ENCODE measurements at regions not wholly inside any gene's neighbourhood (a gene's known extent, or its start where the extent isn't known, plus 50 kb on each side); places are given as distances from the start of the nearest gene placed in this dataset.
A peak's percentile ranks its signal among the peaks of the same experiment; 100 is the strongest.

GRCh38 chr15:98419173-98419780 lies 229.1 kb upstream of the IGF1R start:
- Histone ChIP-seq H3K27ac (ENCODE audit: low read depth, low read length) (no peak overlapping the region), H3K36me3 (ENCODE audit: insufficient read depth, low read length) (no peaks in the 10 kb centered on the region), H3K27me3 (ENCODE audit: insufficient read depth, low read length, poor library complexity, severe bottlenecking) (peaks cover 4% of the 10 kb centered on the region), H3K4me3 (ENCODE audit: low read length) (no peak overlapping the region), H3K9me3 (ENCODE audit: low read length) (no peaks in the 10 kb centered on the region), H3K4me1 (ENCODE audit: insufficient read depth, low read length) (no peaks in the 10 kb centered on the region)
- Mint-ChIP-seq H3K27me3 (peaks cover 19 to 23% of the 10 kb centered on the region in 2 donors), H3K9me3 (peaks cover 0 to 3% (median 0%) of the 10 kb centered on the region in 5 donors), H3K27ac (no peak overlapping the region), H3K4me1 (peaks cover 0 to 15% (median 14%) of the 10 kb centered on the region in 3 donors), H3K36me3 (no peaks in the 10 kb centered on the region), H3K4me3 (no peak overlapping the region)
- no peak for DNase-seq
- ChIA-PET POLR2A (no interaction called here), CTCF (interaction anchor here (0.7 kb wide), 1 partner anchor 108 kb away, joined by 3 read pairs; no protein-coding TSS in a partner anchor)

DNA sequence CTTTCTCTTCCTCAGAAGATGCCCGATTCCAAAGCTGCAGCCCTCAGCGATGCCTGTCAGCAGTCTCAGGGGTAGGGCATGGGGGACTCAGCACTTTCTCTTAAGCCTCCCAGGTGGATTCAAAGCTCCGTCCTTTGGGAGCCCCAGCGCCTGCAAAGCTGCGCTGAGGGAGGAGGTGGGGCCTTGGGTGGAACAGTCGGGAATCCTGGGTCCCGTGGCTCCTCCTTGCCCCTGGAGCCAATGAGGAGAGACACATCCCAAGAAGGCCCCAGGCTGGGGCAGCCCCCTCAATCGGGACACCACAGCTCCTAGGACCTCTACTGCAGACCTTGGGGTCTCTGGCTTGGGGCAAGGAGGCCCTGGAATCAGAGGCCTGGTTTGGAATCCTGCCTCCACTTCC lies 227.5 kb upstream of the IGF1R start:
- no peaks in the 10 kb centered on the region for H3K36me3 Mint-ChIP-seq
- no peaks in the 10 kb centered on the region for H3K36me3 ChIP-seq (ENCODE audit: insufficient read depth, low read length)
- H3K9me3 Mint-ChIP-seq: peaks cover 0 to 3% (median 0%) of the 10 kb centered on the region in 5 donors
- DNase-seq: no peak
- peaks cover 0 to 15% (median 14%) of the 10 kb centered on the region in 3 donors for H3K4me1 Mint-ChIP-seq
- peaks cover 22 to 27% of the 10 kb centered on the region in 2 donors for H3K27me3 Mint-ChIP-seq
- no peaks in the 10 kb centered on the region for H3K9me3 ChIP-seq (ENCODE audit: low read length)
- CTCF ChIA-PET: interaction anchor here (0.7 kb wide), 1 partner anchor 19 kb away, joined by 3 read pairs; no protein-coding TSS in a partner anchor
- H3K4me3 Mint-ChIP-seq: peak overlapping the region in 1 of 7 donors; percentile 78
- H3K4me1 ChIP-seq (ENCODE audit: insufficient read depth, low read length): no peaks in the 10 kb centered on the region
- no peak overlapping the region for H3K4me3 ChIP-seq (ENCODE audit: low read length)
- no peak overlapping the region for H3K27ac Mint-ChIP-seq
- H3K27me3 ChIP-seq (ENCODE audit: insufficient read depth, low read length, poor library complexity, severe bottlenecking): peaks cover 4% of the 10 kb centered on the region
- no peak overlapping the region for H3K27ac ChIP-seq (ENCODE audit: low read depth, low read length)
- POLR2A ChIA-PET: no interaction called here

GRCh38 chr15:98421419-98422129 lies 226.8 kb upstream of the IGF1R start:
- H3K4me1 ChIP-seq (ENCODE audit: insufficient read depth, low read length): no peaks in the 10 kb centered on the region
- peak in 4 of 5 donors; percentile 23 to 44 (median 27) for DNase-seq
- no peak overlapping the region for H3K27ac Mint-ChIP-seq
- ChIA-PET CTCF (interaction anchor here (0.8 to 1.0 kb wide), 4 partner anchors 9 to 110 kb away, joined by 3 to 5 read pairs (median 4); no protein-coding TSS in a partner anchor), POLR2A (no interaction called here)
- H3K36me3 ChIP-seq (ENCODE audit: insufficient read depth, low read length): no peaks in the 10 kb centered on the region
- no peaks in the 10 kb centered on the region for H3K9me3 ChIP-seq (ENCODE audit: low read length)
- peaks cover 0 to 3% (median 0%) of the 10 kb centered on the region in 5 donors for H3K9me3 Mint-ChIP-seq
- H3K4me1 Mint-ChIP-seq: peaks cover 0 to 15% (median 14%) of the 10 kb centered on the region in 3 donors
- no peak overlapping the region for H3K27ac ChIP-seq (ENCODE audit: low read depth, low read length)
- H3K27me3 Mint-ChIP-seq: peaks cover 24 to 31% of the 10 kb centered on the region in 2 donors
- no peaks in the 10 kb centered on the region for H3K36me3 Mint-ChIP-seq
- peak overlapping the region in 3 of 7 donors; percentile 20 to 78 (median 25) for H3K4me3 Mint-ChIP-seq
- H3K27me3 ChIP-seq (ENCODE audit: insufficient read depth, low read length, poor library complexity, severe bottlenecking): peaks cover 4% of the 10 kb centered on the region
- peak overlapping the region; percentile 30 for H3K4me3 ChIP-seq (ENCODE audit: low read length)

DNA sequence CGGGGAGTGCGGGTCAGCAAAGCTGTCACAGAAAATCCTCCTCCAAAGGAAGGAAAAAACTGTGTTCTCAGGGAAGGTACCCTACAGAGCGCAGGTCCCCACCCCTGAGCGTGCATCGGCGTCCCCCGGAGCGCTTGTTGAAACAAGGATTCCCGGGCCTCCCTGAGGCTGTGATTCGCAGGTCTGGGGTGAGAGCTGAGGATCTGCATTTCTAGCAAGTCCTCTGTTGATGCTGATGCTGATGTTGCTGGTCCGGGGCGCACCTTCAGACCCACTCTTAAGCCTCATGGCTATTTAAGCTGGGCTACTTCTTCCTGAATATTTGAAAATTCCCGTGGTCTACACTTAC lies 226.2 kb upstream of the IGF1R start:
- H3K27me3 Mint-ChIP-seq: peaks cover 23 to 32% of the 10 kb centered on the region in 2 donors
- H3K4me1 ChIP-seq (ENCODE audit: insufficient read depth, low read length): no peaks in the 10 kb centered on the region
- POLR2A ChIA-PET: no interaction called here
- H3K27ac Mint-ChIP-seq: peak overlapping the region in 1 of 8 donors; percentile 61
- H3K27me3 ChIP-seq (ENCODE audit: insufficient read depth, low read length, poor library complexity, severe bottlenecking): peaks cover 4% of the 10 kb centered on the region
- no peak overlapping the region for H3K27ac ChIP-seq (ENCODE audit: low read depth, low read length)
- CTCF ChIA-PET: interaction anchor here (0.8 to 1.0 kb wide), 4 partner anchors 8 to 110 kb away, joined by 3 to 5 read pairs (median 4); no protein-coding TSS in a partner anchor
- H3K4me1 Mint-ChIP-seq: peaks cover 0 to 15% (median 14%) of the 10 kb centered on the region in 3 donors
- H3K36me3 Mint-ChIP-seq: no peaks in the 10 kb centered on the region
- no peak overlapping the region for H3K4me3 Mint-ChIP-seq
- no peaks in the 10 kb centered on the region for H3K9me3 ChIP-seq (ENCODE audit: low read length)
- no peak for DNase-seq
- H3K36me3 ChIP-seq (ENCODE audit: insufficient read depth, low read length): no peaks in the 10 kb centered on the region
- no peak overlapping the region for H3K4me3 ChIP-seq (ENCODE audit: low read length)
- H3K9me3 Mint-ChIP-seq: no peaks in the 10 kb centered on the region

GRCh38 chr15:98425173-98425572 lies 223.2 kb upstream of the IGF1R start:
- Mint-ChIP-seq H3K9me3 (peaks cover 0 to 1% (median 0%) of the 10 kb centered on the region in 5 donors), H3K27me3 (peaks cover 29 to 45% of the 10 kb centered on the region in 2 donors), H3K36me3 (no peaks in the 10 kb centered on the region), H3K27ac (peak overlapping the region in 1 of 8 donors; percentile 6), H3K4me3 (no peak overlapping the region), H3K4me1 (peaks cover 0 to 26% (median 17%) of the 10 kb centered on the region in 3 donors)
- no peak for DNase-seq
- Histone ChIP-seq H3K9me3 (ENCODE audit: low read length) (no peaks in the 10 kb centered on the region), H3K4me3 (ENCODE audit: low read length) (no peak overlapping the region), H3K27me3 (ENCODE audit: insufficient read depth, low read length, poor library complexity, severe bottlenecking) (peaks cover 9% of the 10 kb centered on the region), H3K4me1 (ENCODE audit: insufficient read depth, low read length) (no peaks in the 10 kb centered on the region), H3K36me3 (ENCODE audit: insufficient read depth, low read length) (no peaks in the 10 kb centered on the region), H3K27ac (ENCODE audit: low read depth, low read length) (no peak overlapping the region)
- ChIA-PET CTCF (no interaction called here), POLR2A (no interaction called here)

GRCh38 chr15:98427321-98427720 lies 221.0 kb upstream of the IGF1R start:
- ChIA-PET CTCF (no interaction called here), POLR2A (no interaction called here)
- no peak overlapping the region for H3K27ac ChIP-seq (ENCODE audit: low read depth, low read length)
- H3K36me3 Mint-ChIP-seq: no peaks in the 10 kb centered on the region
- no peaks in the 10 kb centered on the region for H3K36me3 ChIP-seq (ENCODE audit: insufficient read depth, low read length)
- no peak overlapping the region for H3K4me3 ChIP-seq (ENCODE audit: low read length)
- peaks cover 0 to 13% (median 3%) of the 10 kb centered on the region in 3 donors for H3K4me1 Mint-ChIP-seq
- no peaks in the 10 kb centered on the region for H3K4me1 ChIP-seq (ENCODE audit: insufficient read depth, low read length)
- H3K27me3 ChIP-seq (ENCODE audit: insufficient read depth, low read length, poor library complexity, severe bottlenecking): peaks cover 5% of the 10 kb centered on the region
- no peaks in the 10 kb centered on the region for H3K9me3 ChIP-seq (ENCODE audit: low read length)
- peaks cover 21 to 47% of the 10 kb centered on the region in 2 donors for H3K27me3 Mint-ChIP-seq
- no peak overlapping the region for H3K27ac Mint-ChIP-seq
- no peak for DNase-seq
- H3K9me3 Mint-ChIP-seq: peaks cover 0 to 1% (median 0%) of the 10 kb centered on the region in 5 donors
- peak overlapping the region in 1 of 7 donors; percentile 20 for H3K4me3 Mint-ChIP-seq

DNA sequence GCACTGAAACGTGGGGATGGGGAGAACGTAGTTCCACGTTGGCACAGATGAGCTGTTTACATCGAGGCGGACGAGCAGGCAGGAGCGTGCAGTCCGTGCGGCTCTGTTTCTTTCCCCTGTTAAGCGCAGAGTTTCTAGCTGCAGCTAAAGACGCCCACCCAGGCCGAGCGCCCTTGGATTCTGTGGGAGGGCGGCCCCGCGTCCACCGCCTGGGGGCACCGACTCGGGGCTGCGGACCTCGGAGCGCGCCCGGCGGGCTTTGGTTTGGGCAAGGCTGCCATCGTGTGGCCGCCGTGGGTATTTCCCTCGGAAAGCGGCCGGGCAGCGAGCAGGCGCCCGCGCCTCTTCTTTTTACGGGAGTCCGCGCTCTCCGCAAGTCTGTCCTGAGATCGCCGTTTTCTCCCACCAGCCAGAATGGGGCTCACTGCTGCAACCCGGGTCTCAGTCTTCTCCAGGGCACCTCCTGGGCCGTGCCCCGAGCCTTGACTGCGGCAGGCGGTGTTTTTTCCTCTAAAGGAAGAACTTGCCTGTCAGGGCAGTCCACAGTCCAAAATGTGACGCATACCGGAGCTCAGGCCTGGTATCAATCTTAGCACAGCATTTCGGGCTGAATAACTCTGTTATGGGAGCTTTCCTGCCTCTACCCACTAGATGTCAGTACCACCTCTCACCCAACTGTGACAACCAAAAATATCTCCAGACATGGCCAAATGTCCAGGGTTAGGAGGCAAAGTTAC lies 219.9 kb upstream of the IGF1R start:
- no peak overlapping the region for H3K4me3 ChIP-seq (ENCODE audit: low read length)
- CTCF ChIA-PET: interaction anchor here (0.6 to 1.6 kb wide), 3 partner anchors 8 to 30 kb away, joined by 3 to 4 read pairs (median 3); no protein-coding TSS in a partner anchor
- H3K36me3 ChIP-seq (ENCODE audit: insufficient read depth, low read length): no peaks in the 10 kb centered on the region
- Mint-ChIP-seq H3K9me3 (peaks cover 0 to 1% (median 0%) of the 10 kb centered on the region in 5 donors), H3K27ac (no peak overlapping the region), H3K4me3 (peak overlapping the region in 3 of 7 donors; percentile 32 to 59 (median 53)), H3K27me3 (peaks cover 17 to 37% of the 10 kb centered on the region in 2 donors), H3K4me1 (peaks cover 0 to 13% (median 3%) of the 10 kb centered on the region in 3 donors), H3K36me3 (no peaks in the 10 kb centered on the region)
- H3K27me3 ChIP-seq (ENCODE audit: insufficient read depth, low read length, poor library complexity, severe bottlenecking): peaks cover 5% of the 10 kb centered on the region
- POLR2A ChIA-PET: no interaction called here
- no peaks in the 10 kb centered on the region for H3K9me3 ChIP-seq (ENCODE audit: low read length)
- H3K27ac ChIP-seq (ENCODE audit: low read depth, low read length): no peak overlapping the region
- DNase-seq: peak in 4 of 5 donors; percentile 3 to 38 (median 24)
- H3K4me1 ChIP-seq (ENCODE audit: insufficient read depth, low read length): no peaks in the 10 kb centered on the region

Measured in CD8-positive, alpha-beta memory T cell (primary cell).